ENCODE measurements at regions not wholly inside any gene's neighbourhood (a gene's known extent, or its start where the extent isn't known, plus 50 kb on each side); places are given as distances from the start of the nearest gene placed in this dataset.

- TF ChIP-seq, protein P1, sequence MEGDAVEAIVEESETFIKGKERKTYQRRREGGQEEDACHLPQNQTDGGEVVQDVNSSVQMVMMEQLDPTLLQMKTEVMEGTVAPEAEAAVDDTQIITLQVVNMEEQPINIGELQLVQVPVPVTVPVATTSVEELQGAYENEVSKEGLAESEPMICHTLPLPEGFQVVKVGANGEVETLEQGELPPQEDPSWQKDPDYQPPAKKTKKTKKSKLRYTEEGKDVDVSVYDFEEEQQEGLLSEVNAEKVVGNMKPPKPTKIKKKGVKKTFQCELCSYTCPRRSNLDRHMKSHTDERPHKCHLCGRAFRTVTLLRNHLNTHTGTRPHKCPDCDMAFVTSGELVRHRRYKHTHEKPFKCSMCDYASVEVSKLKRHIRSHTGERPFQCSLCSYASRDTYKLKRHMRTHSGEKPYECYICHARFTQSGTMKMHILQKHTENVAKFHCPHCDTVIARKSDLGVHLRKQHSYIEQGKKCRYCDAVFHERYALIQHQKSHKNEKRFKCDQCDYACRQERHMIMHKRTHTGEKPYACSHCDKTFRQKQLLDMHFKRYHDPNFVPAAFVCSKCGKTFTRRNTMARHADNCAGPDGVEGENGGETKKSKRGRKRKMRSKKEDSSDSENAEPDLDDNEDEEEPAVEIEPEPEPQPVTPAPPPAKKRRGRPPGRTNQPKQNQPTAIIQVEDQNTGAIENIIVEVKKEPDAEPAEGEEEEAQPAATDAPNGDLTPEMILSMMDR (IDR thresholded peaks at IDR 0.05), result no peak
- no peak for TF ChIP-seq POLR2A (IDR thresholded peaks at IDR 0.05)
Measured at GRCh38 chr13:28588296-28588695, 70.6 kb upstream of the POMP start.
